MCF 10A (cell line): ENCODE measurements at regions not wholly inside any gene's neighbourhood (a gene's known extent, or its start where the extent isn't known, plus 50 kb on each side); places are given as distances from the start of the nearest gene placed in this dataset.

Experiments
- BruUV-seq: library from RNA; stranded (reverse); fragments of 400-500 nt; replicated peaks from 2 replicates; lab custom pipeline; 2021; lab: Mats Ljungman, UMichigan
- CTCF ChIA-PET: fragments of 300-600 bp; sonication (Branson Sonifier 250); formaldehyde crosslinking; extraction: SDS; loops from one replicate; lab custom pipeline; 2021; ENCODE audit warnings: antibody characterized with exemption, inconsistent platforms; lab: Yijun Ruan, JAX
- POLR2A ChIA-PET: fragments of 300-600, 350-650 bp; sonication (Branson Sonifier 250); formaldehyde crosslinking; extraction: SDS; loops from one replicate; lab custom pipeline; 2020; ENCODE audit warnings: antibody characterized with exemption, inconsistent platforms; lab: Yijun Ruan, JAX
- DNase-seq: peaks from one replicate; pipeline ENCODE4 v3.0.0-alpha.2; 2018; ENCODE audit not compliant: unreplicated experiment
- H3K27ac Mint-ChIP-seq: one replicate; pipeline ENCODE4 v1.8.0; 2022; ENCODE audit warnings: mild to moderate bottlenecking, low read depth, mixed read lengths; ENCODE audit not compliant: unreplicated experiment
- H3K27me3 Mint-ChIP-seq: one replicate; pipeline ENCODE4 v1.8.0; 2022; ENCODE audit warnings: mixed read lengths; ENCODE audit not compliant: insufficient read depth, unreplicated experiment
- H3K36me3 Mint-ChIP-seq: one replicate; pipeline ENCODE4 v1.8.0; 2022; ENCODE audit warnings: mild to moderate bottlenecking, moderate library complexity, mixed read lengths; ENCODE audit not compliant: insufficient read depth, unreplicated experiment
- H3K4me1 Mint-ChIP-seq: one replicate; pipeline ENCODE4 v1.8.0; 2022; ENCODE audit warnings: mixed read lengths; ENCODE audit not compliant: insufficient read depth, unreplicated experiment
- H3K4me3 Mint-ChIP-seq: one replicate; pipeline ENCODE4 v1.8.0; 2022; ENCODE audit warnings: mild to moderate bottlenecking, moderate library complexity, mixed read lengths; ENCODE audit not compliant: unreplicated experiment
- H3K9me3 Mint-ChIP-seq: one replicate; pipeline ENCODE4 v1.8.0; 2022; ENCODE audit warnings: mixed read lengths; ENCODE audit not compliant: unreplicated experiment
- intact Hi-C: fragments of 100-400 bp; cut with micrococcal nuclease; formaldehyde crosslinking; loops from 2 replicates; pipeline ENCODE4 v1.14.1; 2022
- TF ChIP-seq, protein P1 (sequence below): fragments of 200-600 bp; IDR thresholded peaks from one replicate; pipeline ENCODE4 v1.8.0; 2022; ENCODE audit warnings: antibody characterized with exemption, mild to moderate bottlenecking; ENCODE audit not compliant: unreplicated experiment

DNA sequence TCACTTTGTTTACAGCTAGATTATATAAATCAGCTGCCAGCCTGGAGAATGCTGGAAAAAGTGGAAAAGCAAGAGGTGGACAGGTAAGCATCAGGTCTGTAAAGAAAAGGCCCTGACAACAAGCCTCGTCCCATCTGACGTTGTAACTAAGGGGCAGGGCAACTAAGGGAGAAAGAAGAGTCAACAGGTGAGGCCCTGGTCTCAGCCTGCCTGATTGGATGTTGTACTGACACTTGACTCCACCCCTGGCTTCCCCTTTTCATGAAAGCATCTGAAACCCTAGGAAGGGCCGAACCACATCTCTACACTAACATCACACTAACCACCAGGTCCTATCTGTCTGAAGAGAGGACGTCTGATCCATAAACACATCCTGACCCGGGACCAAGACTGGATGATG is 357.6 kb upstream of the CFAP20DC start:
- Mint-ChIP-seq H3K4me1 (no peaks in the 10 kb centered on the region), H3K9me3 (no peaks in the 10 kb centered on the region), H3K27ac (no peak overlapping the region), H3K36me3 (no peaks in the 10 kb centered on the region), H3K27me3 (no peaks in the 10 kb centered on the region), H3K4me3 (no peak overlapping the region)
- no TSS peak for BruUV-seq
- TF ChIP-seq, protein P1, sequence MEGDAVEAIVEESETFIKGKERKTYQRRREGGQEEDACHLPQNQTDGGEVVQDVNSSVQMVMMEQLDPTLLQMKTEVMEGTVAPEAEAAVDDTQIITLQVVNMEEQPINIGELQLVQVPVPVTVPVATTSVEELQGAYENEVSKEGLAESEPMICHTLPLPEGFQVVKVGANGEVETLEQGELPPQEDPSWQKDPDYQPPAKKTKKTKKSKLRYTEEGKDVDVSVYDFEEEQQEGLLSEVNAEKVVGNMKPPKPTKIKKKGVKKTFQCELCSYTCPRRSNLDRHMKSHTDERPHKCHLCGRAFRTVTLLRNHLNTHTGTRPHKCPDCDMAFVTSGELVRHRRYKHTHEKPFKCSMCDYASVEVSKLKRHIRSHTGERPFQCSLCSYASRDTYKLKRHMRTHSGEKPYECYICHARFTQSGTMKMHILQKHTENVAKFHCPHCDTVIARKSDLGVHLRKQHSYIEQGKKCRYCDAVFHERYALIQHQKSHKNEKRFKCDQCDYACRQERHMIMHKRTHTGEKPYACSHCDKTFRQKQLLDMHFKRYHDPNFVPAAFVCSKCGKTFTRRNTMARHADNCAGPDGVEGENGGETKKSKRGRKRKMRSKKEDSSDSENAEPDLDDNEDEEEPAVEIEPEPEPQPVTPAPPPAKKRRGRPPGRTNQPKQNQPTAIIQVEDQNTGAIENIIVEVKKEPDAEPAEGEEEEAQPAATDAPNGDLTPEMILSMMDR, result no peak
- intact Hi-C loops, result no loop called here
- ChIA-PET CTCF (no interaction called here), POLR2A (no interaction called here)
- no peak for DNase-seq

DNA sequence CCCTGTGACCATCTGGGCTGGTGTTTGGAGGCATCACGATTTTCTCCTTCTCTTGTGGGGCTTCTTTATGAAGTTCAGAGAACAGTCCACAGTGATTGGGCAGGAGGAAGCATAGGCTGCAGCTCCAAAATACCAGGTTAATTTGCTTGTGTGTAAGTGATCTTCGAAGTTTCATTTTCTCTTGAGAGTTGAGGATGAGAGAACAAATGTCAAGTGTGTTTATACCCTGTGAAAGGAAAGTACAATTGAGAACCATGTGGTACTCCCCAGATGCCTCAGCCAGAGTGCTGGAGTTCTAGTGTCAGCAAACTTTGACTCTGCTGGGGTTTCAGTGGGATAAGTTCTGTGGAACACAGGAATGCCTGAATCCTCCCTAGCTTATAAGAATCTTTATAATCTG is 357.1 kb upstream of the CFAP20DC start:
- Mint-ChIP-seq H3K9me3 (no peaks in the 10 kb centered on the region), H3K27ac (no peak overlapping the region), H3K4me1 (no peaks in the 10 kb centered on the region), H3K27me3 (no peaks in the 10 kb centered on the region), H3K36me3 (no peaks in the 10 kb centered on the region), H3K4me3 (no peak overlapping the region)
- TF ChIP-seq, protein P1, result no peak
- ChIA-PET POLR2A (no interaction called here), CTCF (no interaction called here)
- no TSS peak for BruUV-seq
- no peak for DNase-seq
- intact Hi-C loops, result no loop called here

DNA sequence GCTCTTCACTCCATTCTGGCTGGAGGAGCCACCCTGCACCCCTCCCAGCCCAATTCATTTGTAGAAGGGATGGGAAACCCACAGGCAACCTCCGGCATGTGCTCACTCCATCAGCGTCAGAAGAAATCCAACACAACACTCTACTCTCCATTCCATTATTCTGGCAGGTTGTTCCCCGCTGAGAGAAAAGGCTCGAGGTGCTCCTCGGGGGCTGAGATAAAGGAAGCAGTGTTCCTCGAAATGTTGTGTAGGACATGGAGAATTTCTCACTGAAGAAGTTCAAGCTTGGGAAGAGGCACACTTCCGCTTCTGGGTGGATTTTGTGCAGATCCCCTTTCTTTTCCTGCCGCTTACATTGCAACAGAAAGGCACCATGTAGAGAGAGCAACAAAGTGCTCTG is 355.0 kb upstream of the CFAP20DC start:
- no peaks in the 10 kb centered on the region for H3K27me3 Mint-ChIP-seq
- TF ChIP-seq, protein P1, result no peak
- no peak overlapping the region for H3K27ac Mint-ChIP-seq
- POLR2A ChIA-PET, result no interaction called here
- no peak overlapping the region for H3K4me3 Mint-ChIP-seq
- CTCF ChIA-PET, result no interaction called here
- H3K9me3 Mint-ChIP-seq, result peaks cover 8% of the 10 kb centered on the region
- DNase-seq, result no peak
- intact Hi-C loops, result no loop called here
- no peaks in the 10 kb centered on the region for H3K36me3 Mint-ChIP-seq
- no peaks in the 10 kb centered on the region for H3K4me1 Mint-ChIP-seq
- no TSS peak for BruUV-seq

DNA sequence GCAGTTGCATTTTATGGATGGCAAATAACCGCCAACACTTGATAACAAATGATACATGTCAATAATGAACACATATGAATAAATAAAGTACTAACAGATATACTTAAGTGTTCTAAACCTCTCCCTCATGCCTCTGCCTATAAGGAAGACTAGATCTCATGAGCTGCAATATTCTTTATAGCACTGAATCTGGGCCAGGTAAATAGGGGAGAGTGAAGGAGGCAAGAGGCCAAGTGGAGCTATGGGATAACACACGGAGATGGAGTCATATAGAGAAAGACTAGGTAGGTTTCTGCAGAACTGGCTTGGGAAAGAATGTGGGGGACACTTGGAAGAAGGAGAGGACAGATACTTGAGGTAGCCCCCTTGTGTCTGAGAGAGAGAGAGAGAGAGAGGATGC is 354.2 kb upstream of the CFAP20DC start:
- Mint-ChIP-seq H3K27me3 (no peaks in the 10 kb centered on the region), H3K4me1 (no peaks in the 10 kb centered on the region), H3K27ac (no peak overlapping the region), H3K4me3 (no peak overlapping the region), H3K36me3 (no peaks in the 10 kb centered on the region), H3K9me3 (peaks cover 8% of the 10 kb centered on the region)
- POLR2A ChIA-PET, result interaction anchor here (0.8 kb wide), 1 partner anchor 39 kb away, joined by 3 read pairs; no protein-coding TSS in a partner anchor
- no TSS peak for BruUV-seq
- intact Hi-C loops, result no loop called here
- CTCF ChIA-PET, result interaction anchor here (1.3 kb wide), 1 partner anchor 8 kb away, joined by 5 read pairs; no protein-coding TSS in a partner anchor
- TF ChIP-seq, protein P1, result no peak
- DNase-seq, result no peak
